SK-N-SH (cell line): ENCODE measurements at regions not wholly inside any gene's neighbourhood (a gene's known extent, or its start where the extent isn't known, plus 50 kb on each side); places are given as distances from the start of the nearest gene placed in this dataset.

Experiments
- CTCF ChIA-PET: fragments of 300-600, 350-600 bp; formaldehyde crosslinking; extraction: SDS; loops from one replicate; lab custom pipeline; 2021; lab: Yijun Ruan, JAX
- POLR2A ChIA-PET: fragments of 350-600 bp; sonication (Branson Sonifier 250); formaldehyde crosslinking; extraction: SDS; loops from one replicate; lab custom pipeline; 2020; ENCODE audit warnings: antibody characterized with exemption, inconsistent platforms; lab: Yijun Ruan, JAX
- DNase-seq: peaks from one replicate; pipeline ENCODE4 v3.0.0; 2012
- H2AFZ ChIP-seq: fragments of 200-600 bp; sonication (generic); 2 replicates; pipeline ENCODE4 v1.8.1; 2016; ENCODE audit warnings: antibody characterized with exemption, mild to moderate bottlenecking, low read depth
- H3F3A ChIP-seq: fragments of 200-600 bp; sonication (generic); replicated peaks from 2 replicates; pipeline ENCODE3; 2016; ENCODE audit warnings: antibody characterized with exemption, mild to moderate bottlenecking; ENCODE audit not compliant: insufficient read depth
- H3K27ac ChIP-seq, 2 experiments: fragments of 200-500 bp in 1 of 2; fragments of 200-600 bp in 1 of 2; sonication (Bioruptor generic) in 1 of 2; sonication (generic), shearing (Covaris generic) in 1 of 2; 2 replicates each; pipeline versions ENCODE4 v1.5.1 to v1.6.1; 2014 to 2016; ENCODE audit warnings: low read depth in 2 of 2, inconsistent platforms in 1 of 2, low read length in 1 of 2, mild to moderate bottlenecking in 1 of 2, mixed read lengths in 1 of 2
- H3K27me3 ChIP-seq: fragments of 200-600 bp; sonication (generic), shearing (Covaris generic); 2 replicates; pipeline ENCODE4 v1.6.1; 2016; ENCODE audit warnings: mixed run types; ENCODE audit not compliant: insufficient read depth
- H3K36me3 ChIP-seq, 2 experiments: fragments of 200-500 bp in 1 of 2; fragments of 200-600 bp in 1 of 2; sonication (Bioruptor generic) in 1 of 2; sonication (generic) in 1 of 2; replicated peaks in 1 of 2; 2 replicates each; pipeline versions ENCODE3 to v1.5.1; 2014 to 2016; ENCODE audit warnings: low read length in 1 of 2, mild to moderate bottlenecking in 1 of 2; ENCODE audit not compliant: insufficient read depth in 2 of 2, control insufficient read depth in 1 of 2
- H3K4me1 ChIP-seq, 2 experiments: fragments of 200-500 bp in 1 of 2; fragments of 200-600 bp in 1 of 2; sonication (Bioruptor generic) in 1 of 2; sonication (generic), shearing (Covaris generic) in 1 of 2; 2 replicates each; pipeline versions ENCODE4 v1.5.1 to v1.6.1; 2014 to 2016; ENCODE audit warnings: low read depth in 1 of 2, low read length in 1 of 2, mixed run types in 1 of 2; ENCODE audit not compliant: insufficient read depth in 2 of 2, control insufficient read depth in 1 of 2
- H3K4me2 ChIP-seq: fragments of 200-600 bp; sonication (generic), shearing (Covaris generic); 2 replicates; pipeline ENCODE4 v1.6.1; 2017; ENCODE audit warnings: mixed run types
- H3K4me3 ChIP-seq, 2 experiments: fragments of 200-500 bp in 1 of 2; fragments of 200-600 bp in 1 of 2; sonication (Bioruptor generic) in 1 of 2; sonication (generic), shearing (Covaris generic) in 1 of 2; 2 replicates each; pipeline versions ENCODE4 v1.5.1 to v1.8.1; 2014 to 2016; ENCODE audit warnings: low read depth in 2 of 2, inconsistent platforms in 1 of 2, low read length in 1 of 2, mild to moderate bottlenecking in 1 of 2, mixed read lengths in 1 of 2, moderate library complexity in 1 of 2
- H3K79me2 ChIP-seq: fragments of 200-600 bp; sonication (generic); 2 replicates; pipeline ENCODE4 v1.8.1; 2017; ENCODE audit warnings: mild to moderate bottlenecking; ENCODE audit not compliant: insufficient read depth
- H3K9ac ChIP-seq: fragments of 200-600 bp; sonication (generic); 2 replicates; pipeline ENCODE4 v1.6.1; 2017; ENCODE audit warnings: mixed run types
- H3K9me2 ChIP-seq: fragments of 200-600 bp; sonication (generic); 2 replicates; pipeline ENCODE4 v1.6.1; 2017; ENCODE audit warnings: mixed run types
- H3K9me3 ChIP-seq: fragments of 200-600 bp; sonication (generic); 2 replicates; pipeline ENCODE4 v1.6.1; 2017; ENCODE audit warnings: mixed run types, mild to moderate bottlenecking, moderate library complexity
- H4K20me1 ChIP-seq: fragments of 200-600 bp; sonication (generic); 2 replicates; pipeline ENCODE4 v1.6.1; 2017; ENCODE audit warnings: mild to moderate bottlenecking, mixed run types; ENCODE audit not compliant: insufficient read depth
- CHD2 ChIP-seq: fragments of 150-350 bp; IDR thresholded peaks from 2 replicates; pipeline ENCODE4 v1.6.1; 2018; ENCODE audit warnings: low read length; ENCODE audit not compliant: partially characterized antibody
- EZH2phosphoT487 ChIP-seq: fragments of 200-600 bp; sonication (generic); IDR thresholded peaks from 2 replicates; pipeline ENCODE4 v1.6.1; 2017; ENCODE audit warnings: low read depth, mixed run types, mild to moderate bottlenecking, antibody characterized with exemption, moderate library complexity, borderline replicate concordance
- FOXJ3 ChIP-seq: sonication (generic); formaldehyde crosslinking; IDR thresholded peaks from 2 replicates; pipeline ENCODE4 v1.5.1; 2020; ENCODE audit warnings: mild to moderate bottlenecking, missing genetic modification reagents
- GABPA ChIP-seq: IDR thresholded peaks from 2 replicates; pipeline ENCODE4 v1.4.0; 2012; ENCODE audit warnings: low read depth, mild to moderate bottlenecking
- MXI1 ChIP-seq: IDR thresholded peaks from 2 replicates; pipeline ENCODE4 v1.6.1; 2012; ENCODE audit warnings: mild to moderate bottlenecking, low read depth, low read length, improper control_type of control experiment
- RFX5 ChIP-seq: IDR thresholded peaks from 2 replicates; pipeline ENCODE4 v1.6.1; 2012; ENCODE audit warnings: mild to moderate bottlenecking, improper control_type of control experiment, low read length
- WGBS: methylation state at CpG from one replicate; pipeline ENCODE4 v1.1.6; 2017; ENCODE audit warnings: low lambda C conversion rate; 5-methylcytosine and 5-hydroxymethylcytosine counted together
- TF ChIP-seq, protein P1 (sequence below): IDR thresholded peaks from 2 replicates; pipeline ENCODE4 v1.4.0; 2012; ENCODE audit warnings: low read depth, borderline replicate concordance
- TF ChIP-seq, protein P2 (sequence below): fragments of 150-350 bp; IDR thresholded peaks from 2 replicates; pipeline ENCODE4 v1.6.1; 2017; ENCODE audit warnings: antibody characterized with exemption, low read length, low read depth, borderline replicate concordance
- TF ChIP-seq, protein P3 (sequence below): IDR thresholded peaks from 2 replicates; pipeline ENCODE4 v1.4.0; 2012; ENCODE audit warnings: low read depth, borderline replicate concordance

DNA sequence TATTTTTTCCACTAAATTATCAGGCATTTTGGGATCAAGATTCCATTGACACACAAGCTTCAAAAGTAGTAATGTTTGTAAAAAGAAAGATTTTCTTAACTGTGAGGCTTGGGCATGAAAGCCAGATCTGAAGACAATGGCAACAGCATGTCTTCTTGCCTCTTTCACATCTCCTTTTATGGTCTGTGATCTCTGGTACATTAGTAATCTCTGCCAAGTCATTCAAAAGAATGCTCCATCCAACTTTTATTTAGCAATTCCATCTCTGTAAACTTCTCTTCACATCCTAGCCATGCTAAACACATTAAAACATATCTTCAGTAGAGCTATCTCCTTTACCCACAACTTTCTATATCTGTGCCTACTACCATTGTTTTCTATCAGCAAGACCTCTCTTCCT lies 465.4 kb downstream of the FAT4 start (continued):
- TF ChIP-seq, protein P1, sequence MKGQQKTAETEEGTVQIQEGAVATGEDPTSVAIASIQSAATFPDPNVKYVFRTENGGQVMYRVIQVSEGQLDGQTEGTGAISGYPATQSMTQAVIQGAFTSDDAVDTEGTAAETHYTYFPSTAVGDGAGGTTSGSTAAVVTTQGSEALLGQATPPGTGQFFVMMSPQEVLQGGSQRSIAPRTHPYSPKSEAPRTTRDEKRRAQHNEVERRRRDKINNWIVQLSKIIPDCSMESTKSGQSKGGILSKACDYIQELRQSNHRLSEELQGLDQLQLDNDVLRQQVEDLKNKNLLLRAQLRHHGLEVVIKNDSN = no peak
- TF ChIP-seq RFX5 = no peak

DNA sequence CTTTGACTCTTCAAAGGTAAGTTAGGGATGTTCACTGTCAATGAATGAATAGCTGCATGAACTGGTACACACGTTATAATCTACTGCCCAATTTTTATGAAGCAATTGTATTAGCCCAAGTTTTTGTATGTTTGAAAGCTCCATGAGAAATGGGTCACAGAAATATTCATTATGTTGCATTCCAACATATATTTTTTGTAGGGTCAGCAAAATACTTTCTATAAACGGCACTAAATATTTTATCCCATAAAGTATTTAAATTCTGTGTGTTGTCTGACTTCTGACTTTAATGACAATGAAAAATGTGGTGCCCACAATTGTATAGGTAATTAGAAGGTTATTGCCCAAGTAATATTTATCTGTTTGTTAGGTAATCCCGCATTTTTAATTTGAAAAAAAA lies 466.0 kb downstream of the FAT4 start:
- DNase-seq = no peak
- no peak overlapping the region for H3K4me3 ChIP-seq
- no peaks in the 10 kb centered on the region for H3K4me1 ChIP-seq
- TF ChIP-seq, protein P2, sequence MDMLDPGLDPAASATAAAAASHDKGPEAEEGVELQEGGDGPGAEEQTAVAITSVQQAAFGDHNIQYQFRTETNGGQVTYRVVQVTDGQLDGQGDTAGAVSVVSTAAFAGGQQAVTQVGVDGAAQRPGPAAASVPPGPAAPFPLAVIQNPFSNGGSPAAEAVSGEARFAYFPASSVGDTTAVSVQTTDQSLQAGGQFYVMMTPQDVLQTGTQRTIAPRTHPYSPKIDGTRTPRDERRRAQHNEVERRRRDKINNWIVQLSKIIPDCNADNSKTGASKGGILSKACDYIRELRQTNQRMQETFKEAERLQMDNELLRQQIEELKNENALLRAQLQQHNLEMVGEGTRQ = no peak
- TF ChIP-seq GABPA (no peak), FOXJ3 (CRISPR knock-in tag) (no peak), CHD2 (no peak), EZH2phosphoT487 (no peak), MXI1 (no peak)
- TF ChIP-seq, all 33 proteins: peak for 0
- Histone ChIP-seq H3K4me2 (no peak overlapping the region), H3K9ac (no peak overlapping the region), H3F3A (no peaks in the 10 kb centered on the region), H3K9me2 (no peaks in the 10 kb centered on the region), H3K27ac (no peak overlapping the region), H4K20me1 (no peaks in the 10 kb centered on the region), H3K27me3 (no peaks in the 10 kb centered on the region), H2AFZ (no peak overlapping the region), H3K9me3 (no peaks in the 10 kb centered on the region), H3K79me2 (no peaks in the 10 kb centered on the region), H3K36me3 (no peaks in the 10 kb centered on the region)
- POLR2A ChIA-PET = no interaction called here
- CTCF ChIA-PET = no interaction called here
- 89% methylated on average over 3 of the region's 3 CpGs for WGBS

DNA sequence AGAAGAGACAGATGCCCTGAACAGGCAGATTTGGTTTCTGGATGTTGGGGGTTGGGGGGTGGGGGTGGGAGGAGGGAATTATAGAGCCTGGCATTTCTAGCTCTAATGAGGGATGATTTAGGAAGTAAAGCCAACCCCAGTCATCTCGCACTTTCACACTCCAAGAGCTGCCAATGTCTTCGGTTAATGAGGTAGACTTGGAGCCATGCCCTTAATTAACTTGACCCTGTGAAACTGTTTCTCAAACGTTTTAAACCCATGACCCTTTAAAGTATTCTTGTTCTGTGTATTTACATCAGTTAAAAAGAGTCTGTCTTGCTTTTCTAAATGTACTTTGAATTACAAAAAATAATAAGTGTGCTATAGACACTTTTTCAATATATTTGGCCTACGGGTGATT lies 466.9 kb downstream of the FAT4 start:
- Histone ChIP-seq H3F3A (no peaks in the 10 kb centered on the region), H3K9me2 (no peaks in the 10 kb centered on the region), H2AFZ (no peak overlapping the region), H3K4me3 (no peak overlapping the region), H3K4me2 (no peak overlapping the region), H3K4me1 (no peaks in the 10 kb centered on the region), H3K36me3 (no peaks in the 10 kb centered on the region), H3K27me3 (no peaks in the 10 kb centered on the region), H3K27ac (no peak overlapping the region), H4K20me1 (no peaks in the 10 kb centered on the region), H3K9me3 (no peaks in the 10 kb centered on the region), H3K79me2 (no peaks in the 10 kb centered on the region), H3K9ac (no peak overlapping the region)
- DNase-seq = no peak
- ChIA-PET POLR2A (no interaction called here), CTCF (interaction anchor here (1.4 to 1.8 kb wide), 2 partner anchors 19 to 468 kb away, joined by 3 to 4 read pairs; partner anchors contain the start of gene FAT4)
- TF ChIP-seq, protein P3, sequence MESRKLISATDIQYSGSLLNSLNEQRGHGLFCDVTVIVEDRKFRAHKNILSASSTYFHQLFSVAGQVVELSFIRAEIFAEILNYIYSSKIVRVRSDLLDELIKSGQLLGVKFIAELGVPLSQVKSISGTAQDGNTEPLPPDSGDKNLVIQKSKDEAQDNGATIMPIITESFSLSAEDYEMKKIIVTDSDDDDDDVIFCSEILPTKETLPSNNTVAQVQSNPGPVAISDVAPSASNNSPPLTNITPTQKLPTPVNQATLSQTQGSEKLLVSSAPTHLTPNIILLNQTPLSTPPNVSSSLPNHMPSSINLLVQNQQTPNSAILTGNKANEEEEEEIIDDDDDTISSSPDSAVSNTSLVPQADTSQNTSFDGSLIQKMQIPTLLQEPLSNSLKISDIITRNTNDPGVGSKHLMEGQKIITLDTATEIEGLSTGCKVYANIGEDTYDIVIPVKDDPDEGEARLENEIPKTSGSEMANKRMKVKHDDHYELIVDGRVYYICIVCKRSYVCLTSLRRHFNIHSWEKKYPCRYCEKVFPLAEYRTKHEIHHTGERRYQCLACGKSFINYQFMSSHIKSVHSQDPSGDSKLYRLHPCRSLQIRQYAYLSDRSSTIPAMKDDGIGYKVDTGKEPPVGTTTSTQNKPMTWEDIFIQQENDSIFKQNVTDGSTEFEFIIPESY = no peak
- WGBS = 71% methylated on average over 4 of the region's 4 CpGs
